ENCODE measurements at regions not wholly inside any gene's neighbourhood (a gene's known extent, or its start where the extent isn't known, plus 50 kb on each side); places are given as distances from the start of the nearest gene placed in this dataset.

DNA sequence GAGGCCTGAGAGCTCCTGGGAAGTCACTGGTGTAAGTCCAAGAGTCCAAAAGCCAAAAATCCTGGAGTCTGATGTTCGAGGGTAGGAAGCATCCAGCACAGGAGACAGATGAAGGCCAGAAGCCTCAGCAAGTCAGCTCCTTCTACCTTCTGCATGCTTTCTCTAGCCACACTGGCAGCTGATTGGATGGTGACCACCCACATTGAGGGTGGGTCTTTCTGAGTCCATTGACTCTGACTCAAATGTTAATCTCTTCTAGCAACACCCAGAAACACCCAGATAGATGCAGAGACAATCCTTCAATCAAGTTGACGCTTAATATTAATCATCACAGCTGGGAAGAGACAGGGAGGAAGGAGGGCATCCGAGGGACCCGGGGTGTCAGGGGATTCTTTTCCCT is 305.8 kb downstream of the AACS start:
- no peak for DNase-seq (ENCODE audit: low read depth)

DNA sequence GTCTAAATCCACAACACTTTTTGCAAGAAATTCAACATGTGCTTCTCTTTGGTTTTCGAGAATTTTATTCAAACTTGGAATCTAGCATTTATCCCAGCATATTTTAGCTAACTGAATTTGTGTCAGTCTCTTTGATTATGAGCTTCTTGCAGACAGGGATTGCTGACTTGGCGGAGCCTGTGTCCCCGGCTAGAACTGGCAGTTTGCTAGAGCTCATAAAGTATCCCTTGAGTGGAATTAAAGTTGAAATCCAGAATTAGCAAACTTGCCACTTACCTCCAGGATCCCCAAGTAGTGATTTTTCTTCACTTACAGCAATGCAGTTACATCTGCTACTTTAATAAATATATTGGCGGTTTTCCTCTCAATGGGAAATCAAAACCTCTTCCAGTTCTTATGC is 306.9 kb downstream of the AACS start:
- DNase-seq (ENCODE audit: low read depth) = no peak

DNA sequence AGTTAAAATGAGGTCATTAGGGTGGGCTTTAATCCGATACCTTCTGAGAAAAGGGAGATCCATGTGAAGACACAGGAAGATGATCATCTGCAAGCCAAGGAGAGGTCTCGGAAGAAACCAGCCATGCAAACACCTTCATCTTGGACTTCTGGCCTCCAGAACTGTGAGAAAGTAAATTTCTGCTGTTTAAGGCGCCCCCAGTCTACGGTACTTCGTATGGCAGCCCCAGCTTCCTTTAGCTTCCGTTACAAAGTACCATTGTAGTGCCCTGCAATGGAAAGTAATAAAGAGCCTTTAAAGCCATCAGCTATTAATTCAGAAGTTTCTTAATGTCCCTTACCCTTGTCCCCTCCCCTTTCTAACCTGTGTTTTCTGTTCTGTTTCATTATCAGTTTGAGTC is 308.1 kb downstream of the AACS start:
- no peak for DNase-seq (ENCODE audit: low read depth)

DNA sequence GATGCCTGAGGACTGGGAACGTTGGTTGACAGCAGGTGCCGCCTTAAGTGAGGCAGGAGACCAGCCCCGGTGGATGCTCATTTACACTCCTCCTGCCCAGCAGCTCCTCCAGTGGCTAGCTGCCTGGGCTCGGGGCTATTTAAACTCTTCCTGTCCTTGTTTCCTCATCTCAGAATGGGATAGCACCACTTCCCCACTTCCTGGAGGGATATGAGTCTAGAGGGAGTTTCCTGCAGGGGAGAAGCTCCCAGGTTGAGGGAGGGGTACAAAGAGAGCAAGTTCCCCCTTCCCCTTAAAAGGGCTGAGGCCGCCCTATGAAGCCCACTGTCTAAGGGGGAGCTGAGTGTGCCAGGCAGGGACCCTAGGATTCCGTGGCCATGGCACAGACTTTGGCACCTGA is 311.2 kb downstream of the AACS start:
- DNase-seq (ENCODE audit: low read depth) = no peak

DNA sequence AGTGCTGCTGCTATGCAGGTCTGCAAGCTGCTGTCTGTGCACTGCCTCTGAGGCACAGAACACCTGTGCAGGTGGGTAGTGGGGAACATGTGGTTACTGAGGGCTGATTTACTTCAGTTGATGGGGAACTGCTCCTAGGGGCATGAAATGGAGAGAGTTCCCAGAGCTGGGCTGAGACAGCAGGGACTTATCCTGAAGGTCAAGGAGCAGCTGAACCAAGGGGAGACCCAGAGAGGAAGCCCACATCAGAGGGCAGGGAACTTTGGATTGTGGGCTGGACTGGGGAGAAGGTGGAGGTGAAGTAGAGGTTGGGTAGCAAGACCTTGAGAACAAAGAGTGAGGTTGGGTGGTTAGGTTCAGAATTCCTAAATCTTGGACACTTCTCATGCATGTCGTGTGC is 311.9 kb downstream of the AACS start:
- no peak for DNase-seq (ENCODE audit: low read depth)

DNA sequence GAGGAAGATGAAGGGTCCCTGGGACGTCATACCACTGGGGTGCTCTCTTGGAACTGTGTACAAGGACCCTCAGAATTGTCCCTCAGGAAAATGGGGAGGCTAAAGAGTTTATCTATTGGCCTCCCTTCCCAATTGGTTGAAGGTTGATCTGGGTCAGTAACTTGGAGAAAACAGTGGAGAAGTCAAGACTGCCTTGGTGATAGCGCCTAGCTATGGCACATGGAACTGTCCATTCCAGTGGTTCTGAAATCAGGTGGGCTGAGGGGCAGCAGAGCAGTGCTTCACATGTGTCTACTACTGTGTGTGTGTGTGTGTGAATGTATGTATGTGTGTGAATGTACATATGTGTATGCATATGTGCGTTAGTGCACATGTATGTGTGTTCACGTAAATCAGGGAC is 316.1 kb downstream of the AACS start:
- DNase-seq (ENCODE audit: low read depth) = no peak

DNA sequence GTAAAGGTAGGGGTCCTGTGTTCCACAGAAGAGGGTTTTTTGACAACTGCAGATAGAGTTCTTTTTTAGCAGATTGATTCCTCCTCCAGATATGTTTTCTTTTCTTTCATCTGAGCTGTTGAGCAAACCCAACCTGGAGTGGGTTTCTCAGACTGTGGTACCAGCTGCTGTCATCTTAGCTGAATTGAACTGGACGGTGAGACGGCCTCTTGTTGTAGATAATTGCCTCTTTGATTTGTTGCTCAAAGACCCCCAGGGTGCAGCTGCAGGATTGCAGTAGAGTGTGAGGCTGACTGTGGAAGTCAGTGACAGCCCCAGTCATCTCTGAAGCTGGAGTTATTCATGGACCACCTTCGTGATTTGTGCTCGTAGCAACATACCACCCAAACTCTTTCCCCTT is 317.7 kb downstream of the AACS start:
- DNase-seq (ENCODE audit: low read depth) = no peak

DNA sequence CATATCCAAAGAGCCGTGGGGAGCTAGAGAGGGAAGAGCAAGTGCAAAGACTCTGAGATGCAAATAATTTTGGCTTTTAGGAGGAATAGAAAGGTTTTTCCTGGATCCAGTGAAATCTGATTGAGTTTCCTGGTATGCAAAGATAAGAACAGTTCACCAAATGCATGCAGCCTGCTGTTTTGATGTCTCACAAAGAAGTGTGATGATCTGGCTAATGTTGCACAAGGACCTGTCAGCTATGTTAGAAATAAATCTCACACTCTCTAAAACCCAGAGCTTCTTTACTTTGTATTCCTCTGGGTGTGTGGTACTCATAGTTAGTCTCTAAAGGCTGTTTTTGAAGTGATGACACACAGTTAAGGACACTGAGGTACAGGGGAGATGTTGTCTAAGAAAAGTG is 321.4 kb downstream of the AACS start:
- no peak for DNase-seq (ENCODE audit: low read depth)

DNA sequence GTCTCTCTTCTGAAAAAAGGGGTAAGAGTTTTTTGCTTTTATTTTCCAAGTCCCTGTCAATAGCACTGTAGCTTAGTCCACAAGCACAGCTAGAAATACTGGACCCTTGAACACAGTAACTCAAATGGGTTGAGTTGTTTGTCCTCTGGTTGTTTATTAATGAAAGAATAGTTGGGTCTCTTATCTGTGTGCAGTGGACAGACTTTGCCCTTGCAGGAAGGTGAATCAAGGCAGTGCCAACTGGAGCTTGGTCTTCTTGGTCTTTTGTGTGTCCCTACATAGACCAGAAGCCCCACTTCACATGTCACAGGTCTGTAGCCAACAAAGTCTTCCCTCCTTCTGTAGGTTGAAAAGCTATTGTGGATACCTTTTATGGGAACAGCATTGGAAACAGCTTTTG is 322.0 kb downstream of the AACS start:
- DNase-seq (ENCODE audit: low read depth) = no peak

DNA sequence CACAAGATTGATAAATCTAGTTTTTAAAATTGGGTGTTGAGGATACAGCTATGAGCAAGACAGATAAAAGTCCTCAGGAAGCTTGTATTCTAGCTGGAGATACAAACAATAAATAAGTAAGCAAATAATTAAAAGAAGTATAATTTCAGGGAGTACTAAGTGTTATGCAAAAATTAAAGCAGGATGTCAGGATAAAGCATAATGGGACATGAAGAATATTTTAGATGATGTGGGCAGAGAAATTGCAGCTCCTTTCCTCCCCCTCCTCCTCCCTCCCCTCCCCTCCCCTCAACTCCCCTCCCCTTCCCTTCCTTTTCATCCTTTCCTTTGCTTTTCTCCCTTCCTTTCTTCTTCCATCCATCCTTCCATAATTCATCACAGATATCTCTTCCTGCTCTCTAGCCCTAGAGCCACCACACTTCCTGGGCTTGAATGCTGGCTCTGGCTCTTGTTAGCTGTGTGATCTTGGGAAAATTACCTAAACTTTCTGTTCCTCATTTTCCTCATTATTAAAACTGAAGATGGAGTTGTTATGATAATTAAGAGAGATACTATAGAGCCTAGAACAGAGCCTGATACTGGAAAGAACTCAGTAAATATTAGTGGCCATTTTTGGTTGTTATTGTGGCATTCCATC is 323.9 kb downstream of the AACS start:
- DNase-seq (ENCODE audit: low read depth) = no peak

DNA sequence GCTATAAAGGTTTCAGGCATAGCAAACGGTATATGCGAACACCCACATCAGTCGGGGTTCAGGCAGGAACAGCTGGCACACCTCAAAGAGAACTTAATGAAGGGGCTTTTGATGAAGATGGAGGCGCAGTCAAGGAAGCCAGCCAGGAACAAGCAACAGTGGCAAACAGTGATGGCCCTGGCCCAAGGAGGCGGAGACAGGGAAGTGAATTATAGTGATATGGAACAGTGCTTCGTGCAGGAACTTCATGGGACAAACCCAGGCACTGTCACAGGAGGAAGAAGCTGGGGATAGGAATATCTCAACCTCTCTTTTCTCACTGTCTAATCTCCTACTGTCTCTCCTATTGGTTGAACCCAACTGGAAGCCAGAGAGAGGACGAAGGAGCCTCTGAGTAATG is 328.3 kb downstream of the AACS start:
- no peak for DNase-seq (ENCODE audit: low read depth)

DNA sequence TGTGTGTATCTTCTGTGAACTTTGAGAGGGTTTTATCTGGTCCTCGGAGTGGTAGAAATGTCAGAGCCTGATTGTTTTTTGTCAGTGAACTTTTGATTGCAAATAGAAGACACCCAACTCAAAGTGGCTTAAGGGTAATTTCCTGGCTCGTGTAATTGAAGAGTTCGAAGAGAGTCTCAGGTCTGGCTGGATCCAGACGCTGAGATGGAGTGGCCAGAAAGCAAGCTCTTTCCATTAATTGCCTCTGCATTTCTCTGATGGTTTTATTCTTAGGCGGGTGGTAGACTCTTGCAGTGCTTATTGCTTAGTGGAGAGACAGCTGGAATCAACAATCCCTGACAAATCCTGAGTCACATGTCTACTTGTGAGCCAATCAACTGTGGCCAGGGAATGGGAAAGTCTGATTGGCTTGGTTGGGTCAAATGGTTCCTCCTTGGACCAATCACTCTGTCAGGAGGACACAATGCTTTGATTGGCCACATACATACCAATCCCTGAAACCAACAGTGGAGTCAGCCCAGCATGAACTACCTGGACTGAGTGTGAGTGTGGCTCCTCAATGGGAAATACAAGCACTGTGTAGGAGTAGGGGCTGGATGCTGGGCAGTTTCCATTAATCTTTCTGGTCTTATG is 330.5 kb downstream of the AACS start:
- no peak for DNase-seq (ENCODE audit: low read depth)

DNA sequence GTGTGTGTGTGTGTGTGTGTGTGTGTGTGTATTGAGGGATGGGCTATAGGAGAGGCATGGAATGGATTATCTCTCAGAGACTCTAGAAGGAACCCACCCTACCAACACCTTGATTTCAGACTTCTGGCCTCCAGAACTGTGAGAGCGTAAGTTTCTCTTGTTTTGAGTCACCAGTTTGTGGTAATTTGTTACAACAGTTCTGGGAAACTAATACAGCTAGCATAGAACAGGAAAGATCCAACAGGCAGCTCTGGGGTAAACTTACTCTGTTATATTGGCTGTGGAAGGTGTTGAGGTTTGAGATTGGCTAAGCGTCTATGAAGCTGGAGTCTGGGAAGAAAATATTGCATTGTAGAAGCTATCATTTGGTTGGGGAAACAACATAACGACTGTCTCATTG is 334.3 kb downstream of the AACS start:
- no peak for DNase-seq (ENCODE audit: low read depth)

DNA sequence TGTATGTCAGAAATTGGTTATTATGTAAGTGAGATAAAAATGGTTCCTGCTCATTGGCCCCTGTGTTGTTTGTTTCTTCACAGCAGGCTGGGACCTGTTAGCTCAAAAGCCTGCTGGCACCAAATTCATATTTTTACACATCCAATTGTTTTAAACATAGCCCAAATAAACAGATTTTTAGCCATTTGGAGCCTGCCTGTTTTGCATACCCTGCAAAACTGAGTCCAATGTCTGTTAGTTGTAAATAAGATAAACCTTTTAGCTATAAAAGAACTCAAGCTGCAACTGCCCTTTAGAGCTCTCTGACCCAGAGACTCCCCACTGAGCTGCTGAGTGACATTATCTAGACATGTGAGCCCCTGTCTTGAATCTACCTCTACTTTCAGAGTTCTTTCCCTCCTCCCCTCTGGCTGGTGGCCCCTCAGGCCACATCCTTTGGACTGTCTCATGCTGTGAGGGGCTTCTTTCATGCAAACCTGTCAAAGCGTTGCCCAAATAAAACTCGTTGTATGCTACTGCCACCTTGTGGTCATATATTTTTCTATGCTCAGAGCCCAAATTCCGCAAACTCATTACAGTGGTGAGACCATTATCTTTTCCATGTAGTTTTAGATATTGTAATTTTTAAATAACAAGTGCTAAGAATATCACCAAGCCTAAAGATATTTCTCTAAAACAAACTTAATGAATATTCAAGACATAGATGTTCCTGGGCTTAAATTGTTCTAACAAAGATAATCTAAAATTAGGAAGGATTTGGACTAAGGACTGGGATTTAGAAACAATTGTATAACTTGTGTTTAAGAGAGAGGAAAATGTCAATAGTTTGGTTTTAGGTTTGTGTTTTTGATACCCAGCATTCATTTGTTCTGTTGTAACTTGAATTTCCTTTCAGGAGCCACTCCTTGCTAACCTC is 337.9 kb downstream of the AACS start:
- no peak for DNase-seq (ENCODE audit: low read depth)

DNA sequence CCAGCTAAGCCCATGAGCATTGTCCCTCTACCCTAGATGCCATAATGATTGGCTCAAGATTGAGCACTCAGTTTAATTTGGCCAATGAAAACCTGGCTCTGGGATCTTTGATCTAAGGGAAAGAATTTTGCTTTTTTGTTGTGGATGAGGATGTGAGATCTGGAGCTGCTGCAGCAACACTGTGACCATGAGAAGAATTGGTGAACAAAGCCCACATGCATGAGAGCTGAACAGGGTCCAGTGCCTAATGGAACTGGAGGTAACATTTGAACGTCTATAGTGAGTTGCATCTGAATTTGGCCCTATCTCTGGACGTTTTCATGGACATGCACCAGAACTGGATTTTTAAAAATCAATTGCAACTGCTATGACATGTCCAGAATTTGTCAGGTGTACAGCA is 338.6 kb downstream of the AACS start:
- DNase-seq (ENCODE audit: low read depth) = no peak

DNA sequence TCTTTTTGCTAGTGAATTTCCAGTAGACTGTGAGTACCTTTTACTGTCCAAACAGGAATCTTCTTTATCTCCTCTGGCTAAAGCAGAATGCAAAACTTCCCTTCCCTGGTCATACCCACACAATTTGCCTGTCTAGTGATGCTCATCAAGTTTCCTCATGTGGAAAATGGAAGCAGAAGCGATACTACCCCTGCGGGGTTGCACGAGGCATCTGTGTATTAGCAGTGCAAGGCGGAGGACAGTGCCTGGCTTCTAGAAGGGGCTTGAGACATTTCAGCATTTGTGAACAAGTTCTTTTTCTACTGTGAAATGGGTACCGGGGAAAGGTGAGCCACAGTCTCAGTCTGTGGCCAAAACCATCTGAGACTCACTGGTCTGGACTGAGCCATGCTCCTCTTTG is 340.9 kb downstream of the AACS start:
- DNase-seq (ENCODE audit: low read depth) = no peak

DNA sequence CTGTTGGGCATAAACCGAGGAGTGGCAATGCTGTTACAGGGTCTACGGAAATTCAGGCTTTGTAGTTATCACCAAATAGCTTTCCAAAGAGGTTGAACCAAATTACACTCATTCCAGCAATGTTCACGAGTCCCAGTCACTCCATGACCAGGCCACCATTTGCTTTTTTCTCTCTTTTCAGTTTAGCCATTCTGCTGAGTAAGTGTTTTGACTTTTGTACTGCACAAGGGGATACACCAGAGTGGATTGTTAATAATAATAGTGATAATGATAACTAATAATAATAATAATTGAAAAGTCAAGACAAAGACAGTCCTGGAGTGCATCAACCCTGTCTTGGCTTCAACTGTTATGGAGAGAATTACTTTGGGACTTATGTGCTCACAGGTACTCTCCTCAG is 343.5 kb downstream of the AACS start:
- DNase-seq (ENCODE audit: low read depth) = no peak

DNA sequence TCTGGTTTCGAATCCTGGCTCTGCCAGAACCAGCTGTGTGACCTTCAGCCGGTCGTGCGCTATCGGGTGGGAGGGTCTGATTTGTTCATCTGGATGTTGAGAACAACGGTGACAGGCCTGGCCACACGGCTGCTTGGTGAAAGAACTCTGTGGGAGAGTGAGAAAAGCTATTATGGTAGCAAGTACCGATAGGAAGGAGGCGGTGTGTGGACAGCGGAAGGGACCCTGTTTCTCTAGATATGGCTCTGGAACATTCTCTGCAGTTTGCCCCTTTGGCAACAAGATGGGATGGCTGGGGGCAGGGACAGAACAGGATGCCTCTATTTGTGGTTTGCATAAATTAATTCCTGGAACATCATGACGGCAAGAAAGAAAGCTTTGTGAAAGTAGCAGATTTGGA is 347.3 kb downstream of the AACS start:
- DNase-seq (ENCODE audit: low read depth) = no peak

DNA sequence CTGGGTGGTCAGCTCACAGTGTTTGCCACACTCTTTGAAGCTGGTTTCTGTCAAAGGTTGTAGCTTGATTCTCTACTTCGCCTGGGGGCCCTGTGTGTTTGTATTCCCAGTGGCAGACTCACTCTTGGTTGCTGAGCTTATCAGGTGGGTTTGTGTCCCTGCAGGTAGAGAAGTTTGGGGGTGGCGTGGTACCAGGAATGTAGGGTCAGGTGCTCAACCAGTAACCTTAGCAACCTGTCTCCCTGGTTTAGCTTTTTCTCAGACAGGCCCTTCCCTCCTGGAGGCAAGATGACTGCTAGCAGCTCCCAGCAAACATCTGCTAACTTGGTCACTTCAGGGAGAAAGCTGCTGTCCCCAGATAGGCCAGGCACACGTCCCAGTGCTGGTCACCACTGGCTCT is 352.2 kb downstream of the AACS start:
- no peak for DNase-seq (ENCODE audit: low read depth)

DNA sequence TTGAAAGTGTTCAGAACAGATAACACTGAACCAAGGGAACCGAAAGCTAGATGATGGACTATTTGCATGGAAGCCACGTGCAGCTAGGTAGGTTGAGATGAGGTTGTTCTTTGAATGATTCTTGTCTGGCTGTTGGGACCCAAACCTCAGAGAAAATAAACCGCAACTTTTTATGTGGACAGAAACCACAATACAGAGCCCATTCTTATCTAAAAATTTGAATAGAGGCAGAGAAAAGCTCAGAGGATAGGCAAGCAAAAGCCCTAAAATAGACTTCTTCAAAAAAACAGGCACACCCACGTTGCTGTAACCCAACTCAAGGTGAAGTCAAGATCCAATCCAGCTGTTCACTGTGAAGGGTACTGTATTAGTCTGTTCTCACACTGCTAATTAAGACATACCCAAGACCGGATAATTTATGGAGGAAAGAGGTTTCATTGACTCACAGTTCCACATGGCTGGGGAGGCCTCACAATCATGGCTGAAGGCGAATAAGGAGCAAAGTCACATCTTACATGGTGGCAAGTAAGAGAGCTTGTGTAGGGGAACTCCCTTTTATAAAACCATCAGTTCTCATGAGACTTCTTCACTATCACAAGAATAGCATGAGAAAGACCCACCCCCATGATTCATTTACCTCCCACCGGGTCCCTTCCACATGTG is 353.8 kb downstream of the AACS start:
- no peak for DNase-seq (ENCODE audit: low read depth)

DNA sequence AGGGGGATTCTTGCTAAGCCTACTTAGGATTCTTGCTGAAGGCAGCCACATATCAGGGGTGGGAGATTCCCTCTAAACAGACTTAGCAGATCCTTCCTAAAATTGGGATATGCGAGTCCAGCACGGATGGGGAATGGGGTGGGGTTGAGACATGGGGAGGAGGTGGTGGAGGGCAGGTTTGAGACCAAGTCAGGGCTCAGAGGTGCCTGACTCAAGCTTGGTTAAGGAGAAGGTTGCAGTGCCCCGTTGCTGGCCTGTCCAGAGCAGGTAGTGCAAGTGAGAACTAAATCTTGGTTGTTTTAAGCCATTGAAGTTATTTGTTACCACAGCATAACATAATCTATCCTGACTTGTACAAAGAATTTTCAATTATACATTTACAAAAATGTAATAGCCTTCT is 359.7 kb downstream of the AACS start:
- DNase-seq (ENCODE audit: low read depth) = no peak

DNA sequence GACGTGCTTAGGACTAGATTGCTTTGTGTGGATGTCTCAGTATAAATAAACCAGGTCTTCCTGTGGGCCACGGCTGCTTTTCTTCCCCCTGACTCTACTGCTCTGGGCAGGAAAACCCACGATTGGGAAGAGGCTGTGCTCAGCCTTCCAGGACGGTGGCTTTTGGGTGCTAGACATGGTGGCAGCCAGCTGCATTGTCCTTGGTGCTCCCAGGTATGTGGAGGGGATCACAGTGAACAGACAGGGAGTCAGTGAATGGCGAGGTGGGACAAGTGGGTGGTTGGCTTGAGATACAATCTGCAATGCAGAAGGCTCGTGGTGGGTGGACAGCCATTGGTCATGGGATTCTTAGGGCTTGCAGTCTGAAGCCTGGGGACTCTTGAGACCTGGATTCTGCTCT is 366.3 kb downstream of the AACS start:
- DNase-seq (ENCODE audit: low read depth) = no peak

DNA sequence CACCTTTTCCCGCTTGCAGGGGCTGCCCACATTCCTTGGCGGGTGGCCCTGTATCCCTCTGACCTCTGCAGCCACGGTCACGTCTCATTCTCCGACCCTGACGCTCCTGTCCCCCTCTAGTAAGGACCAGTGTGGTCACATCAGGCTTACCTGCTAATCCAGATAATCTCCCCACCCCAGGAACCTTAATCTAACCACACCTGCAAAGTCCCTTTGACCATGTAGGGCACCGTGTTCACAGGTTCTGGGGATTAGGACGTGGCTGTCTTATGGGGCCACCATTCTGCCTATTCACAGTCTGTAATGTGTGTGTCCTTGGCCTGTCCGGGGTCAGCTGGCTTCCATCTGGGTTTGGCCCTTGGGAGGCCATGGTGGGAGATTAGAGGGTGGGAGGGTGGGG is 368.9 kb downstream of the AACS start:
- no peak for DNase-seq (ENCODE audit: low read depth)

Data from activated T-cell treated with anti-CD3 and anti-CD28 coated beads for 1 hour (primary cell).